NT2/D1 (cell line): ENCODE measurements at regions not wholly inside any gene's neighbourhood (a gene's known extent, or its start where the extent isn't known, plus 50 kb on each side); places are given as distances from the start of the nearest gene placed in this dataset.

Source experiments
- SUZ12 ChIP-seq: IDR thresholded peaks from 2 replicates; pipeline ENCODE4 v1.6.1; 2011; ENCODE audit not compliant: insufficient read length, insufficient read depth; ENCODE audit errors: extremely low read depth
- YY1 ChIP-seq: IDR thresholded peaks from 2 replicates; pipeline ENCODE4 v1.6.1; 2011; ENCODE audit not compliant: insufficient read length, insufficient read depth
- ZNF274 ChIP-seq: IDR thresholded peaks from 2 replicates; pipeline ENCODE4 v1.6.1; 2011; ENCODE audit warnings: mild to moderate bottlenecking, low read depth, low read length

- TF ChIP-seq ZNF274 (no peak), YY1 (no peak), SUZ12 (no peak)
Measured at GRCh38 chr14:82886670-82887069, 1353.0 kb upstream of the SEL1L start.
